Mammary epithelial cell (primary cell): ENCODE measurements at regions not wholly inside any gene's neighbourhood (a gene's known extent, or its start where the extent isn't known, plus 50 kb on each side); places are given as distances from the start of the nearest gene placed in this dataset.

Experiments used
- EZH2 ChIP-seq: IDR thresholded peaks from 2 replicates; pipeline ENCODE4 v1.6.1; 2012; ENCODE audit warnings: low read length, inconsistent platforms, borderline replicate concordance
- TF ChIP-seq, protein P1 (sequence below), 2 donors: IDR thresholded peaks in 1 of 2; conservative IDR thresholded peaks in 1 of 2; 2 replicates each; pipeline ENCODE4 v1.5.1; 2011 to 2012; ENCODE audit warnings: inconsistent platforms in 2 of 2, low read length in 2 of 2, mild to moderate bottlenecking in 2 of 2, control low read depth in 1 of 2, low read depth in 1 of 2; ENCODE audit not compliant: insufficient read depth in 1 of 2; ENCODE audit errors: extremely low read depth in 1 of 2

DNA sequence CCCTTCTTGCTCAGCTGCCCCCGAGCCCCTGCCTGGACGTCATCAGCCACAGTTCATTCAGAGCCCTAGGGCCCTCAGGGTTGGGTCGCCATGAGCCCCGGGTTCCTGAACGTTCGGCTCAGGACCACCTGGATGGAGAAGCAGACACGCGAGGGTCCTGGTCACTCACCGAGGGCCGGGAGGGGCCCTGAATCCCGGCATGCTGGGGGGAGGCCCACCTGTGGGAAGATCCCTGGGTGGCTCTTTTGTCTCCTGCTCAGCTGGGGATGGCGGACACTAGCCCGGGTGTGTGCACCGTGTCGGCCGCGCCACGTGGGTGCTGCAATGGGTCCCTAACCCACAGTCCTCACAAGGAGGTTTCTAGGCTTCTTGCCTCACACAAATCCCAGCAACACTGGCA lies 78.1 kb upstream of the TTC34 start:
- TF ChIP-seq, protein P1, sequence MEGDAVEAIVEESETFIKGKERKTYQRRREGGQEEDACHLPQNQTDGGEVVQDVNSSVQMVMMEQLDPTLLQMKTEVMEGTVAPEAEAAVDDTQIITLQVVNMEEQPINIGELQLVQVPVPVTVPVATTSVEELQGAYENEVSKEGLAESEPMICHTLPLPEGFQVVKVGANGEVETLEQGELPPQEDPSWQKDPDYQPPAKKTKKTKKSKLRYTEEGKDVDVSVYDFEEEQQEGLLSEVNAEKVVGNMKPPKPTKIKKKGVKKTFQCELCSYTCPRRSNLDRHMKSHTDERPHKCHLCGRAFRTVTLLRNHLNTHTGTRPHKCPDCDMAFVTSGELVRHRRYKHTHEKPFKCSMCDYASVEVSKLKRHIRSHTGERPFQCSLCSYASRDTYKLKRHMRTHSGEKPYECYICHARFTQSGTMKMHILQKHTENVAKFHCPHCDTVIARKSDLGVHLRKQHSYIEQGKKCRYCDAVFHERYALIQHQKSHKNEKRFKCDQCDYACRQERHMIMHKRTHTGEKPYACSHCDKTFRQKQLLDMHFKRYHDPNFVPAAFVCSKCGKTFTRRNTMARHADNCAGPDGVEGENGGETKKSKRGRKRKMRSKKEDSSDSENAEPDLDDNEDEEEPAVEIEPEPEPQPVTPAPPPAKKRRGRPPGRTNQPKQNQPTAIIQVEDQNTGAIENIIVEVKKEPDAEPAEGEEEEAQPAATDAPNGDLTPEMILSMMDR (conservative IDR thresholded peaks at IDR 0.05 in 1 of 2, IDR thresholded peaks at IDR 0.05 in 1 of 2; ENCODE audit: extremely low read depth in 1 of 2, insufficient read depth in 1 of 2, low read depth in 1 of 2, low read length in 2 of 2): no peak
- no peak for TF ChIP-seq EZH2
